Neuronal stem cell (in vitro differentiated cells): ENCODE measurements at regions not wholly inside any gene's neighbourhood (a gene's known extent, or its start where the extent isn't known, plus 50 kb on each side); places are given as distances from the start of the nearest gene placed in this dataset.
"Not testable (repeated sequence)": the region's sequence is repeated elsewhere in the genome, so short reads cannot be mapped to it uniquely, and the experiment has no call there.

Experiments
- DNase-seq: peaks from one replicate; pipeline ENCODE4 v3.0.0-alpha.2; 2013; ENCODE audit warnings: low spot score
- H2AFZ ChIP-seq: one replicate; pipeline ENCODE4 v1.6.1; 2013; ENCODE audit warnings: mild to moderate bottlenecking, low read length, inconsistent platforms
- H2AK5ac ChIP-seq: 2 replicates; pipeline ENCODE4 v1.6.1; 2013; ENCODE audit warnings: low read depth, mild to moderate bottlenecking, inconsistent platforms, low read length, moderate library complexity, mixed read lengths
- H2BK120ac ChIP-seq: 2 replicates; pipeline ENCODE4 v1.6.1; 2013; ENCODE audit warnings: low read depth, mild to moderate bottlenecking, inconsistent platforms, low read length, moderate library complexity, mixed read lengths
- H2BK12ac ChIP-seq: one replicate; pipeline ENCODE4 v1.6.1; 2013; ENCODE audit warnings: low read length, inconsistent platforms
- H2BK15ac ChIP-seq: 2 replicates; pipeline ENCODE4 v1.6.1; 2013; ENCODE audit warnings: mild to moderate bottlenecking, low read length, inconsistent platforms, mixed read lengths
- H2BK5ac ChIP-seq: one replicate; pipeline ENCODE4 v1.6.1; 2013; ENCODE audit warnings: inconsistent platforms, mild to moderate bottlenecking, low read length, moderate library complexity
- H3K14ac ChIP-seq: one replicate; pipeline ENCODE4 v1.6.1; 2013; ENCODE audit warnings: low read length, inconsistent platforms
- H3K18ac ChIP-seq: 2 replicates; pipeline ENCODE4 v1.6.1; 2013; ENCODE audit warnings: low read length, inconsistent platforms
- H3K23ac ChIP-seq: 2 replicates; pipeline ENCODE4 v1.6.1; 2013; ENCODE audit warnings: low read depth, mild to moderate bottlenecking, mixed read lengths, low read length, inconsistent platforms; ENCODE audit not compliant: poor library complexity
- H3K27ac ChIP-seq: replicated peaks from 3 replicates; pipeline ENCODE4 v1.5.1; 2013; ENCODE audit warnings: low read length, inconsistent platforms
- H3K27me3 ChIP-seq, 3 experiments: 2 replicates each; pipeline ENCODE4 v1.6.1; 2013; ENCODE audit warnings: low read length in 3 of 3, mild to moderate bottlenecking in 2 of 3, inconsistent platforms in 1 of 3, low read depth in 1 of 3, mixed read lengths in 1 of 3, moderate library complexity in 1 of 3; ENCODE audit not compliant: control insufficient read depth in 3 of 3, insufficient read depth in 3 of 3
- H3K36me3 ChIP-seq, 2 donors: replicated peaks in 1 of 2; 2 replicates each; pipeline ENCODE4 v1.6.1; 2013; ENCODE audit warnings: low read length in 2 of 2; ENCODE audit not compliant: control insufficient read depth in 2 of 2, insufficient read depth in 2 of 2
- H3K4ac ChIP-seq: 2 replicates; pipeline ENCODE4 v1.6.1; 2013; ENCODE audit warnings: inconsistent platforms, mild to moderate bottlenecking, low read length, moderate library complexity
- H3K4me1 ChIP-seq, 2 donors: 1 replicate in 1 of 2; 2 replicates in 1 of 2; pipeline ENCODE4 v1.6.1; 2013; ENCODE audit warnings: low read length in 2 of 2, low read depth in 1 of 2; ENCODE audit not compliant: control insufficient read depth in 2 of 2, insufficient read depth in 1 of 2
- H3K4me2 ChIP-seq: one replicate; pipeline ENCODE4 v1.6.1; 2013; ENCODE audit warnings: mild to moderate bottlenecking, low read length, inconsistent platforms; ENCODE audit not compliant: insufficient read depth, poor library complexity, severe bottlenecking
- H3K4me3 ChIP-seq, 2 donors: 2 replicates each; pipeline ENCODE4 v1.5.1; 2013; ENCODE audit warnings: low read length in 2 of 2, mild to moderate bottlenecking in 2 of 2, inconsistent platforms in 1 of 2, moderate library complexity in 1 of 2
- H3K79me1 ChIP-seq: one replicate; pipeline ENCODE4 v1.6.1; 2013; ENCODE audit warnings: low read depth, mild to moderate bottlenecking, inconsistent platforms, low read length, moderate library complexity
- H3K9ac ChIP-seq: one replicate; pipeline ENCODE4 v1.6.1; 2013; ENCODE audit warnings: mild to moderate bottlenecking, low read depth, low read length, inconsistent platforms; ENCODE audit not compliant: poor library complexity
- H3K9me3 ChIP-seq, 2 donors: replicated peaks in 1 of 2; 2 replicates each; pipeline versions ENCODE3 to v1.6.1; 2013; ENCODE audit warnings: low read length in 2 of 2, mild to moderate bottlenecking in 2 of 2, inconsistent platforms in 1 of 2, low read depth in 1 of 2, mixed read lengths in 1 of 2, moderate library complexity in 1 of 2; ENCODE audit not compliant: control insufficient read depth in 2 of 2, insufficient read depth in 1 of 2
- H4K8ac ChIP-seq: one replicate; pipeline ENCODE4 v1.6.1; 2013; ENCODE audit warnings: low read depth, mild to moderate bottlenecking, inconsistent platforms, low read length, moderate library complexity
- H4K91ac ChIP-seq: one replicate; pipeline ENCODE4 v1.6.1; 2013; ENCODE audit warnings: low read length, low read depth, mild to moderate bottlenecking, inconsistent platforms; ENCODE audit not compliant: poor library complexity
- WGBS, 2 donors: extraction: QIAGEN DNeasy Blood & Tissue Kit; methylation state at CpG; one replicate each; pipeline ENCODE4 v1.1.7; 2013; ENCODE audit warnings: missing lambda C conversion rate in 2 of 2, mixed read lengths in 1 of 2; ENCODE audit not compliant: insufficient read length in 2 of 2, insufficient replicate concordance in 1 of 2; ENCODE audit errors: extremely low coverage in 2 of 2; 5-methylcytosine and 5-hydroxymethylcytosine counted together

DNA sequence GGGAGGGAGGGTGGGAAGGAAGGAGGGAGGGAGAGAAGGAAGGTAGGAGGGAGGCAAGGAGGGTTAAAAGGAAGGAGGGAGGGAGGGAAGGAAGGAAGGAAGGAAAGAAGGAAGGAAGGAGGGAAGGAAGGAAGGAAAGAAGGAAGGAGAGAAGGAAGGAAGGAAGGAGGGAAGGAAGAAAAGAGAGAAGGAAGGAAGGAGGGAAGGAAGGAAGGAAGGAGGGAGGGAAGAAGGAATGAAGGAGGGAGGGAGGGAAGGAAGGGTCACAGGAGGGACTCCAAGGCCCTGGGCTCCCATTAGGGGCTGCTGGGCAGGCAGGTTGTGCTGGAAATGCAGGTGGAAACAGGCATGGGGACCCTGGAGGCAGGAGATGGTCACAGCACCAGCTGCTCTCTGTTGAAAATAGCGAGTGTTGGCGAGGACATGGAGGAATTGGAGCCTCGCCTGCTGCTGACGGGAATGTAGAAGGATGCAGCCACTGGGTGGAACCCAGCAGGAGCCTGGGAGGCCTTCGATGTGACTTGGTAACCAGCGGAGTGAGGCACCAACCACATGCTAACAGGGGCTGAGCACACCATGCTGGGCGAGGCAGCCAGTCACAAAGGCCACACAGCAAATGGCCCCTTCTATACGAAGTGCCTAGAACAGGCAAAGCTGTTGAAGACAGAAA, 217.3 kb upstream of the SGCG start:
- H3K4me1 ChIP-seq, H3K27me3 ChIP-seq, H3K27ac ChIP-seq, H3K9ac ChIP-seq, H3K18ac ChIP-seq, H2BK5ac ChIP-seq, H3K4me2 ChIP-seq, H3K23ac ChIP-seq, H2AK5ac ChIP-seq, H2BK15ac ChIP-seq, H3K4me3 ChIP-seq, H4K8ac ChIP-seq, H4K91ac ChIP-seq, H2BK12ac ChIP-seq, H2BK120ac ChIP-seq, H3K14ac ChIP-seq, H3K79me1 ChIP-seq, H3K36me3 ChIP-seq, DNase-seq, H3K4ac ChIP-seq, H3K9me3 ChIP-seq, H2AFZ ChIP-seq: not testable (repeated sequence)
- WGBS, 2 donors: no CpG with 5 or more reads among the region's 8 CpGs

DNA sequence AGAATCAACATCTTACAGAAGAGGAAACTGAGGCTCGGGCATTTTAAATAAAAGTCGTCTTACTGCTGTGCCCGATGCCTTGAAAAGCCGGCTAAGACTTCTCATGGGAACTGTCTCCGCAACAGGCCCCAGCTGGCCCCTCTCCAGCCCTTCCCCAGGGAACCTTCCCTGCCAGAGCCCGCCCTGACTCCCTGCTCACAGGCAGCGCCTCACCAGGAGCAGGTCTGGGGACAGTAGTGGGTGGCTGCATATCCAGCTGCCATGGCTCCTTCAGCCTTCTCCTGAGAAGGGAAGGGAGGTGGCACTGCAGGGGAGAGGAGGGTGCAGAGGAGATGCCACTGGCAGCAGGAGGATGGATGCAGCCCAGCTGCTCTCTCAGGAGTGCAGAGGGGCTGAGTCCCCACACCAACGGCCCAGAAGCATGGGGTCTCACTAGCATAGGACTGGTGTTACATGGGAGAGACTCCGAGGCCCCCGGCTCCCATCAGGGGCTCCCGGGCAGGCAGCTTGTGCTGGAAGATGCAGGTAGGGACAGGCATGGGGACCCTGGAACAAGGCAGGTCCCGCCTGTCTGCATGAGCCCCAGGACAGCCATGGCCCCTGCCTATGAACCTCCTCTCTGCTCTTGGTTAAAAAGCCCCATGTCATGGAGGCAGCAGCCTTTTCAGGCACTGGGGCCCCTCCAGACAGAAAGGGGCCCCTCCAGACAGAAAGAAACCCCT, 216.4 kb upstream of the SGCG start:
- WGBS, 2 donors: no CpG with 5 or more reads among the region's 12 CpGs
- Histone ChIP-seq H2BK120ac (no peak overlapping the region), H3K4me1 (no peaks in the 10 kb centered on the region), H2BK5ac (no peak overlapping the region), H3K4me2 (no peak overlapping the region), H3K27ac (no peak overlapping the region), H2AK5ac (no peak overlapping the region), H3K36me3 (no peaks in the 10 kb centered on the region), H3K4me3 (no peak overlapping the region), H4K91ac (no peak overlapping the region), H3K4ac (no peak overlapping the region), H3K18ac (peak overlapping the region; percentile 83), H2BK15ac (no peak overlapping the region), H2BK12ac (no peak overlapping the region), H3K23ac (no peak overlapping the region), H3K14ac (peak overlapping the region; percentile 31), H3K79me1 (no peaks in the 10 kb centered on the region), H3K27me3 (peaks cover 0 to 3% (median 0%) of the 10 kb centered on the region in 3 experiments), H3K9ac (no peak overlapping the region), H4K8ac (no peak overlapping the region), H2AFZ (no peak overlapping the region), H3K9me3 (no peaks in the 10 kb centered on the region)
- DNase-seq: no peak

DNA sequence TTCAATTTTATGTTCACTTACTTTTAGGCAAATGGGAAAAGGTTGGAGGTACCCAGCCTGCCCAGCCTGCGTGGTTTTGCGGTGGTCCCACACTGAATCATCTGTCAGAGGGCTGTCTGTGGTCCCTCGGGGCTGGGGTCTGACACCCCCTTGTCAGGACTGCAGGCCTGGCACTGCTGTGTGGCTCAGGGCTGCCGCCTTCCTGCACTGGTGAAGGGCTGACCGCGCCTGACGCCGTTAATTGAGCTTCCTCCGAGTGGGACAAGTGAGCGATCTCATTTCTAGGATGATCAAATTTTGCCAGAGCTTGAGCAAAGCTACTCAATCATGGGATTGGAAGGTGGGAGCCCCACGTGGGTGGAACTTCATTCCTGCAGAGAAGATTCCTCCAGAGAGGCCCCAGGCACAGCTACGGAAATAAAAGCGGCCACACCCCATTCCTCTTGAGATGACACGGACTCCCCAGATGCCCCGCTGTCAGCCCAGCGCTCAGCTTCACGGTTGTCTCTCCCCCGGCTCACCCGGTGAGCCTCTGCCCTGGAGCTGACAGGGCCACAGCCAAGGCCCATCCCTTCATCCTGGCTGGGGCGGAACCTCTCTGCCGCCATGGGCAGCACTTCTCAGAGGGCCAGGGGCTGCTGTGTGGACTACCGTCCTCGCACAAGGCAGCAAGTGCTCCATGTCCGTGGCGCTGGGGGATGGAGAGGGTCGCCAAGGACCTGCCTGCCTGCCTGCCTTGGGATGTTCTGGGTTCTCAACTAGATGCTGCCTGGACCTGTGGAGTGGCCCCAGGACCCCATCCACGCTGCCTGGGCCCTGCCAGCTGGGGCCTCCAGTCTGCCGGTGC, 215.5 kb upstream of the SGCG start:
- H2BK15ac ChIP-seq, H2AK5ac ChIP-seq, H4K8ac ChIP-seq, DNase-seq, H3K23ac ChIP-seq, H3K79me1 ChIP-seq, H3K27ac ChIP-seq, H2AFZ ChIP-seq, H3K27me3 ChIP-seq, H4K91ac ChIP-seq, H3K4me2 ChIP-seq, H2BK12ac ChIP-seq, H2BK120ac ChIP-seq, H3K9ac ChIP-seq, H3K4me3 ChIP-seq, H3K9me3 ChIP-seq, H3K4ac ChIP-seq, H3K36me3 ChIP-seq, H3K4me1 ChIP-seq: not testable (repeated sequence)
- H3K18ac ChIP-seq: peak overlapping the region; percentile 38
- peak overlapping the region; percentile 82 for H2BK5ac ChIP-seq
- no CpG with 5 or more reads among the region's 28 CpGs for WGBS, 2 donors
- peak overlapping the region; percentile 8 for H3K14ac ChIP-seq

DNA sequence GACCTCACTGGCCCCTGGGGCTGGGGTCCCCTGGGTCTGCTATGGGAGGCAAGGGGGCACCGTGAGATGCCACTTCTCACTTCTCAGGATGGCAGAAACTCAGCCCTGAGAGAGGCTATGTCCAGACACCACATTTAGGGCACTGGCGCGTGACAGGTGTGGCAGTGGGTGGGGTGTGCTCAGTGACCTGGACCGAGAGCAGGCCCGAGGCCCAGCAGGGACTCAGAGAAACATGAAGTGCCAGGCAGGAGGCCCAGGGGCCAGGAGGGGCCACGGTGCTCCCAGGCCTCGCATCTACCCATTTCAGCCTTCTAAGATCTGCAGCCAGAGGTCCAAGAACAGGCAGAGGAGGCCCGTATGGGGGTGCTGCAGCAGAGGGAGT, 214.9 kb upstream of the SGCG start:
- not testable (repeated sequence) for H3K4me3 ChIP-seq, H3K79me1 ChIP-seq, H3K27me3 ChIP-seq, H4K91ac ChIP-seq, H3K23ac ChIP-seq, DNase-seq, H3K14ac ChIP-seq, H2BK15ac ChIP-seq, H3K9ac ChIP-seq, H2BK12ac ChIP-seq, H4K8ac ChIP-seq, H2AFZ ChIP-seq, H3K4ac ChIP-seq, H2BK5ac ChIP-seq, H3K27ac ChIP-seq, H2AK5ac ChIP-seq, H3K4me1 ChIP-seq, H3K4me2 ChIP-seq, H2BK120ac ChIP-seq, H3K18ac ChIP-seq, H3K36me3 ChIP-seq, H3K9me3 ChIP-seq
- no CpG with 5 or more reads among the region's 8 CpGs for WGBS, 2 donors
